G401.6 (cell line): ENCODE measurements at regions not wholly inside any gene's neighbourhood (a gene's known extent, or its start where the extent isn't known, plus 50 kb on each side); places are given as distances from the start of the nearest gene placed in this dataset.

Experiments
- FAIRE-seq: peaks from 2 replicates; lab custom pipeline; 2012; peaks lifted over from hg19 to GRCh38; lab: Jason Lieb, UNC

DNA sequence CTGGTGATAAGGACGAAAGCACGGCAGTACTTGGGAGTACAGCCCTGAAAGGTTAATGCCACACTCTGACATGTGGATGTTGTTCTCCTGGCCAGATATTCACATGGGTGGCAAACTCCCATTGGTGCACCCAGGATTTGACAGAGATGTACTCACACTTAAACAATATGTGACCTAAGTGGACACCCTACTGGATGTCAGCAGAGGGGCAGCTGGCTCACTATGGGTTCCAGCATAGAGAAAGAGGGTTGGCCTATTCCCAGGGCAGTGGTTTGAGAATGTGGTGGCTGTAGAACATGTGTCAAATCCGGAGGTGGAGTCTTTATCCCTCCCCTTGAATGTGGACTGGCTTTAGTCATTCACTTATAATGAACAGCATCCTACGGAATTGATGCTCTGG, 333.2 kb downstream of the DHX35 start:
- no peak for FAIRE-seq

DNA sequence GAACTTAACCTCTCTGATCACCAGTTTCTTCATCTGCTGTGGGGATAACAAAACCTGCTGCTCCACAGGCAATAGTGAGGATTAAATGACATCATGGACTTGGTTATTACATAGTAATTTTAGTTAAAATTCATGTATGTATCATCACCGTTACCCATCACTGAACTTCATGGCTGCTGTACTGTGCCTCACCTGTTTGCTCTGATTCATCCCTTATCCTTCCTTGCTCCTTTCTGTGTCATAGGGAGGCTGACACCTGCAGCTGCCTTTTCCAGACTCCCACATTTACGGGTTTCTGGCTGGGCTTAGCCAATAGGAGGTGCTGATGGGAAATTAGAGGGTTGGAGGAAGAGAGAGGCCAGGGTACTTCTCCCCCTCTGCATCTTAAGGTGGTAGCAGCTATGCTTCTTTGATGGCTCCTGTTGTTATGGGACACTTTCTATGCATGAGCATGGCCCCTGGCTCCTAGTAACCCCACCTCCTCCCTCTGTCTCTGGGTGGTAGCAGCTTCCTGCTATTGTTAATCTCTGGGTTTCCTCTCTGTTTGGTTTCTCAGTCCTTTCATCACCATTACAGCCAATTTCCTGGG, 332.1 kb downstream of the DHX35 start:
- FAIRE-seq: no peak

DNA sequence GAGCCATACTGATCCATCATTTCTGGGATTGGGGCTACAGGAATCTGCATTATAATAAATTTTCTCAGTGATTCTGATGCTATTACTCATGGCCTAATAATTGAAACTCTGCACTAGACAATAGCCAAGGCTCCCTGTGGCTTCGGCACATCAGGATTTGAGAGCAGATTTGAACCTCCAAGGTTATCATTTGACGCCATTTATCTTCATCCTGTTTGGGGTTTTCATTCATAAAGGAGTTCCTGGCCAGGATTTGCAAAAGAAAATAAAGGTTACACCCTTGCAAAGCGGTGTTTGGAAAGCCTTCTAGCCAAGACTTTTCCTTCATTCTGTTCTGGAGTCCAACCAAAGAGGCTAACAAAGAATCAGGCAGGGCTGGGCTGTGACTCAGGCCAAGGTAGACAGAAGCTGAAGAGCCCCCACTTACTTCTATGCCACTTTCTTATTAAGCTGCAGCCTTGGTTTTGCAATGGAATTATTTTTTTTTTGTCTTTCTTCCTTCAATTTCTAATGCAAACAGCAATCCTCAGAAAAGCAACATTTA, 330.1 kb downstream of the DHX35 start:
- no peak for FAIRE-seq

DNA sequence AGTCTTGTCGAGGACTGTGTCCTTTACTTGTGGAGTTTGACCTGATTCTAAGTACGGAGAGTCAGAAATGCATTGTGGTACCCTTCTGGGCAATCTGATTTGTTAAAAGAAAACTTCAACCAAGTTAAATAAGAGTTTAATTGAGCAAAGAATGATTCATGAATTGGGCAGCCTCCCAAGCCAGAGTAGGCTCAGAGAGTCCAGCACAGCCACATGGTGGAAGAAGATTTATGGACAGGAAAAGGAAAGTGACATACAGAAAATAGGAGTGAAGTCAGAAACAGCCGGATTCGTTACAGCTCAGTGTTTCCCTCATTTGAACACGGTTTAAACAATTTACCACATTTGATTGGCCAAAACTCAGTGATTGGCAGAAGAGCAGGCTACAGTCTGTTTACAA, 329.2 kb downstream of the DHX35 start:
- FAIRE-seq: no peak

DNA sequence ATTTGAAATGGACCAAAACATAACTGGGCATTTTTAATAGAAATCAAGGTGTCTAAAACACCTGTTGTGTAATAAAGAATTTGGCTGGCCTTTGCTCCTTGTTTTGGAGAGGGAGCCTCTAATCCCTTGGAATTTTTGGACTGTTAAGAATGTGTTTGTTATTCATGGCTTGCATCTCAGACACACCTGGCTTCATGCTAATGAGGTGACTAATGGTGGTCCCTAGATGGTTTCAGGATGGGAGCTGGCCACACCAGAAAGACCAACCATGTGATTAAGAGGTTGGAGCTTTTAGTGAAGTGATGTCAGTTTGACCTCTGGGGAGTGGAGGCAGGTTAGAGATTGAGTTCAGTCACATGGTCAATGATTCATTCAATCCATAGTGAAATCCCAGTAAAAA, 328.4 kb downstream of the DHX35 start:
- no peak for FAIRE-seq

DNA sequence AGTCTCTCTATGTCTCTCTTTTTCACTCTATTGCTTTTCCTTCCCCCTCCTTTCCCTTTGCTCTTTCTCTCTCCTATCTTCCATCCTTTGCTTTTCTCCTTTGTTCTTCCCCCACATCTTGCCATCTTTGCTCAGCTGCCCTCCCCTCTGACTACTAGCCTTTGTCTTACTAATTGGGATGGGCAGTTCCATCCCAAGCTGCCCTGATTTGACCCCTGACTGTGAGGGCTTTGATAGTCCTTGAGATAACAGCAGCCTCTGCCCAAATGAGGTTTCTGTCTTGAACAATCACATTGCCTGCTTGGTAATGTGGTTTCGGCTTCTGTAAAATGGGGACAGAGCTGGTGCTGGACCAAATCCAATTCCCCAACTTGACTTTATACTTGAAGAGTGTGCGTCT, 327.7 kb downstream of the DHX35 start:
- FAIRE-seq: no peak

DNA sequence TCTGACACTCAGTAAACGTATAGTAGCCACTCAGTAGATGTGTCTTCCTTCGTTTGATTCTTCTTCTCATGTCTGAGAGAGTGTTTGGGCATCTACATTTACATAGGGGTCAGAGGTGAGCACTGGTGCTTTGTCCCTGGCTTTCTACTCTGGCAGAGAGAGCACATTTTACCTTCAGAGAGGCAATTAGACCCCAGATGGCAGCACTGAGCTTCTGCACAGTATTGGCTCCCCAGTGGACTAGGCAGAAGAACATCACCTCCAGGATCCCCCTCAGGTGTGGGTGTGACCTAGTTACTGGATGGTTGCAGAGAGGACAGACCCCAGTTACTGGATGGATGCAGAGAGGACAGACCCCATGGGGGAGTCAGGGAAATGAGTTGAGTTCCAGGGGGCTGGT, 327.2 kb downstream of the DHX35 start:
- FAIRE-seq: no peak

DNA sequence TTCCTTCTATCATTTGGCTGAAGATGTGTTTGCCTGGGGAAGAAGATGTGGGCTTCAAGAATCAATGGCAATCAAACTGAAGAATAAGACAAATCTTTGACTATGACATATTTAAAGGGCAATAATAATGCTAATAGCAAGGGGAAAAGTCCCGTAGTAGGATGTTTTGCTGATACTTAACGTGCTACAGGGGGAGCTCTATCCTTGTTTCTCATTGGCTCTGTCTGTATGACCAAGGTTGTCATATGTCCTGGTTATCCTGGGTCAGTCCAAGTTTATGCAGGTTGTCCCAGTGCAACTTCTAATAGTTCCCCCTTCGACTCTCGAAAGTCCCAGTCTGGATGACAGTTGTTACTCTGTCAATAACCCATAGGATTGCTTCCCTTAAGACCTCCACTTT, 321.3 kb downstream of the DHX35 start:
- FAIRE-seq: no peak

DNA sequence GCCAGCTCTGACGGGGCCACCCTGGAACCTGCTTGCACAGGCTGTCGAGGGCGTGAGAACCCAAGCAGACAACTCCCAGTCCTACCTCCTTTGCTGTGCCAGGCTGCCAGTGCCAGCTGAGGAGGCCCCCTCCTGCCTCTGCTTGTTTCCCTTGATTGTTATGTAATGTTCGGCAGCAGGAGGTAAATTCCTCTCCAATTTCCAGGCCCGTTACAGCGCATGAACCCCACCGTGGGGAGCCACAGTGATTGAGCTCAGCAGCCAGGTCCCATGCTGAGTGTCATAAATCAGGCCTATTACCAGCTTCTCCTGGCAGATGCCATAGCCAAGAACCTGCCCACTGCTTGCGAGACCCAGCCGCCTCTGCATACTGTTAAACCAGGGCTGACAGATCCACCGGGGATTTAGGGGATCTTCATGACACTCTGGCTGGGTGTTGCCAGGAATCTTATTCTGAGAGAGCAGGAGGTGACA, 320.5 kb downstream of the DHX35 start:
- FAIRE-seq: no peak

DNA sequence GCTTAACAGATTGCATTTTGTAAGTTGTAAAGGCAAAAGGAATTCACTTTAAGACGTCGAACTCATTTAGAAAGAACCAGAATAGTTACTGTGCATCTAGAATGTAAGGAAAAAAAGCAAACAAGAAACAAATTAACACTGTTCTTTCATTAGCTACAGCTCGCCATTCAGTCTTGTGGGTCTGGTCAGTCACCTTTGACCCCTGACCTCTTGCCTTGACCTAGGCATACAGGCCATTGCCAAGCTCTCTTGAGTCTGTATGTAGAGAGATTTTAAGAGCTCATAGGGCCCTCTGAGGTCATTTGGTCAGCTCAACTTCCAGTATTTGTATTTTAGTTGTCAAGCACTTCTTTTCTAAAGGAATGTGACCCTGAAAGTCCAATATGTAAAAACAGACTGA, 318.7 kb downstream of the DHX35 start:
- no peak for FAIRE-seq

DNA sequence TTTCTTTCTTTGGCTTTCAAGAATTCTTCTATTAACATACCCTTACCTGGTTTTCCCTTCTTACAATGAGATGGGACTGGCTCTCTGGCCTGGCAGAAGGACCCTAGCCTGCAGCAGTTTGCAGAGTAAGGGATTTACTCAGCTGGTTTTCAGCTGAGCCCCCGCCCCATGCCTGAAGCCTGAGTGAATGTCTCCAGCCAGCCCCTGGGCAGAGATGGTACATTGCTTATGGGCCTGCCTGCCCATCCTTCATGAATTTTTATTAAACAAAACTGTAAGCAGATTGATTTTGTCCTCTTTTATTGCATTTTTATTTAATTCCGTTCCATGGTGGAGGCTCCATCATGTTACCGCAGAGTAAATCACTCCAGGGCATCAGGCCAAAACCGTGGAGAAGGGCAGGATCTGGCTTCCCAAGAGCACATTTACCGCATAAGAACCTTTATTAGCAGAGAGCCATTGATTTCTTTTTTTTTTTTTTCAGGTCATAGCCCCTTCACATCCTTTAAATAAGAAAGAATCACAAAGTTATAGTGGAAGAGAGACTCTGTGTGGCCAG, 316.2 kb downstream of the DHX35 start:
- no peak for FAIRE-seq

DNA sequence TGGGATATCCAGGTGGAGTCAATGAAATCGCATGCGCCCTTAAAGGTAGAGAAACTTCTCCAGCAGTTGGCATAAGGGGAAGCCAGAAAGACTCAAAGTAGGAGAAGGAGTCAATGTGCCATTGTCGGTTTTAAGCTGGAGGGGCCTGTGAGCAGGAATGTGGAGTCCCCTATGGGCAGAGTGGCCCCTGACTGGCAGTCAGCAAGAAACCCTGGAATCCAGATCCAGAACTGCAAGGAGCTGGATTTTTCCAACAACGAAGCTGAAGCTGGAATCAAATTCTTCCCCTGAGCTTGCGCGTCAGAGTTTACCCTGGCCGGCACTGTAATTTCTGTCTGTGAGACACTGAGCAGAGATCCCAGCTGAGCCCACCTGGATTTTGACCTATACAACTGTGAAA, 315.0 kb downstream of the DHX35 start:
- FAIRE-seq: no peak

DNA sequence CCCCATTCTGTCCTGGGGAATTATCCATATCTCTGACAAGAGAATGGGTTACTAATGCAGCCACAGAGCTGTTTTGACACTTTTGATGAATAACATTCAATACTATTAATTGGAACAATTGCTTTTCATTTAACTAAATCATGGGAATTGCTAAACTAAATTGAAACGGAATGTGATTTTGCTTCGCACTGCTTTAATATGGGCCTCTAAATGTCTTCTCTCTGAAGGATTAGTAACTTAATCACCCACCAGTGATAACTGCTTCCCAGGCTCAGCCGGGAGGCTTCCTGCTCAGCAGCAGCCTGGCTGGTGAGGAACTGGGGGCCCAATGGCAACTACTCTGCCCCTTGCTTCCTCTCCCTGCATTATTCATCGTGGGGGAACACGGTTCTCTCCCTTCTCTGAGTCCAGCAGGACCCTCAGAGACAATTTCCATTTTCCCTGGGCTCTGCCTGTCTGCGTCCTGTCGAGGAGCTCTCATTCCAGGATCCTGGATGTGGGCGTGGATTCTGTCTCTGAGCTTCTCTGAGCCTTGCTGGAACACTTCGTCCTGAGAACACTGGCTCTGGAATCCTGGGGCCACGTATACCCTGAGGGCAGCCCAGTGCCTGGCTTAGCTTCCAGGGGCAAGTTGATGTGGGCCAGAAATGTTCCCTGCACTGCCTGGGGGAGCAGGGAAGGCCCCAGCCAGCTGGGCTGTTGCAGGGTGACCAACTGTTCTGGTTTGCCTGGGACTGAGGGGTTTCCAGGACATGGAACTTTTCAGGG, 308.9 kb downstream of the DHX35 start:
- no peak for FAIRE-seq

DNA sequence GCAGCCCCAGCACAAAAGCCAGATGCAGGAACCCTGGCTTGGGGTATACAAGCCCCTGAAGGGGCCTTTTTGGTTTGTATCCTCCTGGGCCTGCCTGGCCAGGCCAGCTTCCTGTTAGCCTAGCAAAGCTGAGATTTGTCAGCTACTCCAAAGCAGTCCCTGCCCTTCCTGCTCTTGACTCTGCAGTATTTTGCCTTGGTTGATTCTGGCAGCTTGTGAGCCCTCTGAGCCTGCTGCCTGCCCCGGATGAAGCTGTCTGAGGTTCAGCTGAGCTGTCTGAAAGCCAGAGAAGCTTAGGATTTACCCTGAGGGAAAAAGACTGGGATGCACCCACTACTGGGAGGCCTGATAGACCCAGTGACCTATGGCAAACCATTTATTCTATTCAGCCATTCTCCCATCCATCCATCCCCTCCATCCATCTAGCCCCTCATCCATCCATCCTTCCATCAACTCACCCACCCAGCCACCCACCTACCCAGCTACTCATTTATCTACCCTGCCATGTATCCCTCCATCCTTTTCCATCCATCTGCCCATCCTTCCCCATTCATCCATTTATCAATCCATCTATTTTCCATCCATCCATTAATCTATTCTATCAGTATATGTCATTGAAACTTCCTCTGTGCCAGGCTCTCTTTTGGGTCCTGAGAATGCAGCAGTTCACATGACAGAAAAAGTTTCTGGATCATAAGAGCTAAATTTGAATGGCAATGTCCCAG, 307.5 kb downstream of the DHX35 start:
- FAIRE-seq: no peak

DNA sequence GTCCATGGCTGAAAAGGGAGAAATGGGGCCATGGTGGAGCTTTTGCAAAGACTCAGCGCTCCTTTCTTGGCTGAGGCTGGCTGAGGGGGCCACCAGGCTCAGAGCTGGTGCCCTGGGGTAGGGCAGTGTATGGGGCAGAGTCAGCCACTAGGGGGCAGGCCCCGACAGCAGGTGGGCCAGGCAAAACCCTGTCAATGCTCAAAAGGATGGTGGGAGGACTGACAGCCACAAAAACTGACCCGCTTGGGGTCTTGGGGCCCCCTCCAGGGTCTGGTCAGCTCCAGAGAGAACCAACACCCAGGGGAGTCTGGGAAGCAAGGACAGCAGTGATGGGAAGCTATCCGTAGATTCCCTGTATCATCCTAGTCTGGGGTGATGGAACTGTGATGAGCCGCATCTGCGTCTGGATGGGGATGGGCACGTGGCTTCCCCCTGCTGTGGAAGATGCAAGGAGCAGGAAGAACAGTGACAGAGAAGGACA, 306.9 kb downstream of the DHX35 start:
- no peak for FAIRE-seq

DNA sequence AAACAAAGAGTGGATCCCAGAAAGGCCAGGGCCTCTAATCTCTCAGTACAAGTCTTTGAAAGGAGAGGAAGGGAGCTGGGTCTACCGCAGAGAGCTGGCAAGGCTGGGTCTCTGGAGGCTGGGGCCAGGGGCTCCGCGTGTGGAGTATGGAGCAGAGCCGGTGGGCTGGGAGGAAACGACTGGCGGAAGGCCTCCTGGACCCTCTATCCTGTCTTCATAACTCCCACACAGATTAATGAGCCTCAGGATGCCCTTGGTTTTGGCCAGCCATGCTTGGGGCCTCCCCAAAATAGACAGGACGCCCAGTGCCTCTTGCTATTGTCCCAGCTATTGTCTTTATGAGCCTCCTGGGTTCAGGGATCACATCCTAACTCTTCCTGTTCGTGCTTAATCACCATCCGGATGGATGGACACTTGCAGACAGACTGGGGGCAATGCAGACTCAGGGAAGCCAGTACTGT, 306.4 kb downstream of the DHX35 start:
- no peak for FAIRE-seq

DNA sequence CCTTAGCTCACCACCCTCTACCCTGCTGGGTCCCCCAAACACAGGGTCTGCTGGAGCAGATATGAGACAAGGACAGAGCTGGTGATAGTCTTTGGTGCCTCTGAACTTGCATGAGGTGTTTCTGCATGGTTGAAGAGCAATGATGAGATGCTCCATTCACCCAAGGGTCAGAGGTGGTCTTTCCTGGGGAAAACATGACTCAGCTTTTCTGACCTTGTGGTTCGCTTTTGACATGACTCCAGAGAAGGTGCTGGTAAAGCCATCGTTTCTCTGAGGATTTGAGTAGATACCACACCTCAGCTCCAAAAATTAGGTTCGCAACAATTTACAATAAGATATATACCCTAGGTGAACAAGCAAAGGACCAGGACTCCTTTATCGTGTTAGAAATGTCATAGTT, 304.8 kb downstream of the DHX35 start:
- no peak for FAIRE-seq

DNA sequence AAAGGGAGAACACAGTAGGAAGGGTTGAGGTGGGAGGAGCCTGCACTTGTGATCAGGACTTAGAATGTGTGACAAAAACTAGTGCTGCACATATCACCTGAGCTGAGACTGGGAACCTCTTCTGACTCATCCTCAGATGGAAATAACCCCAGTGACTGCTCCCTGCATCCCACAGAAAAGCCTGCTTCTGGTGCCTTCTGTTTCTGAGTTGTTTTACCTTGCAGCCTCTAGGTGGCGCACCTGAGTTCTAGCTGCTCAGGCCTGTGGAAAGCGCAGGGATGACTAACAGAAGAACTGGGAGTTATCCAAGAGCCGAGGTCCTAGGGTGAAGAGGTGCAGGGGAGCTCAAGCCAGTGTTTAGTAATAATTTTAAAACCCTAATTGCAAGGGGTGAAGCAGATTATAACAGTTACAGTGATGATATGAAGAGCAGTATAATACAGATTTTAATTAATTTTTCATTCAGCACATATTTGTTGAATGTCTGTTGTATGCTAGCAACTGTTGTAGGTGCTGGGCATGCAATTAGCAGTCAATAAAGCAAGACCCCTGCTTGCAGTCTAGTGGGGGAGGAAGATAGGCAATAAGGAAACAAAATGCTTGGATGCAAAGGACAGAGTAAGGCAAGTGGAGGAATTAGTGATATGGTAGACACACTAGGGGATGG, 302.5 kb downstream of the DHX35 start:
- no peak for FAIRE-seq

DNA sequence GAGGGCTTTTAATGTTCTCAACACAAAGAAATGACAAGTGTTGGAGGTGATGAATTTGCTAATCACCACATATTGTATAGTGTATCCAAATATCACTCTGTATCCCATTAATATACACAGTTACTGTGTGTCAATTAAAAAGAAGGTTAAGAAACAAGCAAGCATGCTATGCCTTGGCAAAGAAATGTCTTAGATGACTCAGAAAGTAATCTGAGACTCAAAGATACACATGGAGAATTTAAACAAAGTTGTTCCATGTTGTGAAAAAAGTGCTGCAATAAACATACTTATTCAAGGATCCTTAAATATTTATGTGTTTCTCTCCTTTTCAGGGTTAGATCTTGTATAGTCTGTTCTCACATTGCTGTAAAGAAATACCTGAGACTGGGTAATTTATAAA, 300.9 kb downstream of the DHX35 start:
- no peak for FAIRE-seq

DNA sequence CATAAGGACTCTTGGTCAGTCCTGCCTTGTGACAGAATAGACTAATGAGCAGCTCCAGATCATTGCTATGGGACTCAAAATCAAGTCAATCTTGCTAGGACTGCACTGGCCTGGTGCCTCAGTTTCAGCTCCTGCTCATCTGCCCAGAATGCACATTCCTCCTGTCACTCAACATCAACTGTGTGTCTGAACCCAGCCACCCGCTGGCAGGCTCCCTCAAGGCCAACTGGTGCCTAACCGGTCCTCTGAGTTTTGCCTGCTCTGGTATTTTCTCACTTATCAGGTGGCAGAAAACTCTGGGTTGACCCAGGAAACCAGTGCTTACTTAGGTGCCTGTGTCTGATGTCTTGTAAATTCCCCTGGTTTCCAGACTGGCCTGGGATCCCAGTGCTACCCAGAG, 297.7 kb downstream of the DHX35 start:
- no peak for FAIRE-seq

DNA sequence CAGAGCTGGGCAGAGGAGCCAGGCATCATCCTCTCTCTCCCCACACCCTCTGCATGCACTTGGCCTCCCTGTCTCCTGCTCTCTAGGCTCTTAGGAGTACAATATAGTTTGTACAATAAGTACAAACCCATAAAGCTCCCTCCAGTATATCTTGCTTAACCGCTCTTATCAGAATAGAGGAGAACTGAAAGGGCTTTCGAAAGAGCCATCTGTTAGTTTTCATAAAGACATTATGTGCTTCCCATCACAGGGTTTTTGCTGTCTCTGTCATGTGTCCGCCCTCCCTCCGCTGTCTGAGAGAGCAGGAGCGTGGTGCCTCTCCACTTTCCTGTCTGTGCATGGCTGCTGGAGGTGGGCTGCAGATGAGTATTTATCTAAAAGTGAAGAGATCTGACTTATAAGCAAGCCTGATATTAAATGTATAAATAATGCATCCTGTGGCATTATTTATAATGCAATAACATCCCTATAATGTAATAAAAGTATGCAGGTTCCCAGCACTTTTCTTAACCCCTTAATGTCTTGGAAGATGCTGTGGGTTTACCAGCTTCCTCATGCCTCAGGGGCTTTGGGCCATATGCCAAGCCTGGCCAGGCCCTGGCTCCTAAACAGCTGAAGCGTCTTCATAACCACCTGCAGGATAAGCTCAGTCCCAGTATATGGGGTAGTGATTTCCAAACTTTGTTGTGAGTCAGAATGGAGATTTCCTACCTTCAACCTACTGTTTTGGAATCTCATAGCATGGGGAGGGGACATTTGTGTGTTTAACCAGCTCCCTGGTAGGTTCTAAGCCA, 297.1 kb downstream of the DHX35 start:
- no peak for FAIRE-seq
